ENCODE measurements at regions not wholly inside any gene's neighbourhood (a gene's known extent, or its start where the extent isn't known, plus 50 kb on each side); places are given as distances from the start of the nearest gene placed in this dataset.

DNA sequence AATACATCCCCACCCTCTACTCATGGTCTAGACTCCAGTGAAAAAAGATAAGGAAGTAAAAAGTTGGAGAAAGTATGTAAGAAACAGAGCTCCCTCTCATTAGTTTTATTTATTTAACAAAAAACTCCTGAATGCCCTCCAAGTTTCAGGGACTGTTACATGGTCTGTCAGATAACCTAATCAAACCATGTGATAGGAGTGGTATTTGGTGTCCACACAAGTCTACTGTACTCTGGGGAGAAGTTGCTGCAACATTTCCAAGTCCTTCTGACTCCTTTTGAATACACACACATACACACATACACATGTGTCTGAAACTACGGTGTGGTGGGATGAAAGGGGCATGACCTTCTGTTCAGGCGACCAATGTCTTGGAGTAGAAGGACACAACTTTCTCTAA is 320.0 kb downstream of the ADGRG6 start:
- H3K27me3 Mint-ChIP-seq (ENCODE audit: unreplicated experiment), result peaks cover 21% of the 10 kb centered on the region
- intact Hi-C loops (cut with micrococcal nuclease; ENCODE audit: unreplicated experiment), result no loop called here
- H3K36me3 Mint-ChIP-seq (ENCODE audit: insufficient read depth, unreplicated experiment), result no peaks in the 10 kb centered on the region
- peaks cover 8% of the 10 kb centered on the region for H3K4me1 Mint-ChIP-seq (ENCODE audit: low read depth, unreplicated experiment)
- BruUV-seq (replicated peaks), result no TSS peak
- CTCF ChIA-PET, result no interaction called here
- H3K4me3 Mint-ChIP-seq (ENCODE audit: low read depth, unreplicated experiment), result no peak overlapping the region
- DNase-seq, result no peak
- no peaks in the 10 kb centered on the region for H3K9me3 Mint-ChIP-seq (ENCODE audit: low read depth, unreplicated experiment)
- no peak overlapping the region for H3K27ac Mint-ChIP-seq (ENCODE audit: unreplicated experiment)
- TF ChIP-seq CTCF (IDR thresholded peaks at IDR 0.05; ENCODE audit: unreplicated experiment), result no peak

DNA sequence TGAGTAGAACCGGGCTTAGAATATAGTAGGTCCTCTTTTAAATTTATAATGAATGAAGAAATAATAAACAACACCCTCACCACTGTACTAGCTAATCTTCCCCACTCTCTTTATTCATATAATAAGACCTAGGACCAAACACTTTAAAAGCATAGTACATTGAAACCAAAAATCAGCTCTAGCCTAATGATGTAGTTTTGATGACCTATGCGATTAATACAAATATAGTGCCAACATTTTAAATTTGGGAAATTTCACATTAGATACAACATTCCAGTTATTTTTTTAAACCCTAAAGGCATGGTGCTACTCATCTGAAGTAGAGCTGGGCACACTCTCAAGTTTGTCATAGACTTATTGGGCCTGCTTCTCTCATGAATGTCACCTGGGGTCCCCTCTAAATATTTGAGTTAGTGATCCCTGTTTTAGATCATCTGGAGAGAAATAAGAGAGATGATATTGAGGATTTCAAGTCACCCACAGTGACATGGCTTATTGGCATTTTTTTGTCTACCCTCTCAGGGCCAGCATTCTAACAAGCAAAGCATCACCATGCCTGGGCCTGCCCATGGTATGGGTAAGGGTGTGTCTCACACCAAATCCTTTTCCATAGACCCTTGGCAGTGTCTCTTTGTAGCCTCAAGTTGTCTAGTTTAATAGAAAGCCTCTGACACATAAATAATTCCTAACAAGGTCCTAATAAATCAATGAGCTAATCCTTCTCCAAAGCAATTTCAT is 319.8 kb downstream of the HIVEP2 start:
- Mint-ChIP-seq H3K27me3 (ENCODE audit: unreplicated experiment) (no peaks in the 10 kb centered on the region), H3K27ac (ENCODE audit: unreplicated experiment) (no peak overlapping the region), H3K36me3 (ENCODE audit: insufficient read depth, unreplicated experiment) (no peaks in the 10 kb centered on the region), H3K9me3 (ENCODE audit: low read depth, unreplicated experiment) (no peaks in the 10 kb centered on the region), H3K4me3 (ENCODE audit: low read depth, unreplicated experiment) (no peak overlapping the region), H3K4me1 (ENCODE audit: low read depth, unreplicated experiment) (peaks cover 8% of the 10 kb centered on the region)
- DNase-seq, result no peak
- BruUV-seq (replicated peaks), result no TSS peak
- TF ChIP-seq CTCF (IDR thresholded peaks at IDR 0.05; ENCODE audit: unreplicated experiment), result no peak
- intact Hi-C loops (cut with micrococcal nuclease; ENCODE audit: unreplicated experiment), result no loop called here
- CTCF ChIA-PET, result no interaction called here

GRCh38 chr6:142627474-142627873 is 317.5 kb downstream of the HIVEP2 start:
- no peaks in the 10 kb centered on the region for H3K9me3 Mint-ChIP-seq (ENCODE audit: low read depth, unreplicated experiment)
- no TSS peak for BruUV-seq (replicated peaks)
- H3K4me1 Mint-ChIP-seq (ENCODE audit: low read depth, unreplicated experiment), result no peaks in the 10 kb centered on the region
- intact Hi-C loops (cut with micrococcal nuclease; ENCODE audit: unreplicated experiment), result no loop called here
- CTCF ChIA-PET, result interaction anchor here (0.7 kb wide), 1 partner anchor 32 kb away, joined by 3 read pairs; no protein-coding TSS in a partner anchor
- H3K27me3 Mint-ChIP-seq (ENCODE audit: unreplicated experiment), result no peaks in the 10 kb centered on the region
- H3K4me3 Mint-ChIP-seq (ENCODE audit: low read depth, unreplicated experiment), result no peak overlapping the region
- TF ChIP-seq CTCF (IDR thresholded peaks at IDR 0.05; ENCODE audit: unreplicated experiment), result no peak
- H3K36me3 Mint-ChIP-seq (ENCODE audit: insufficient read depth, unreplicated experiment), result no peaks in the 10 kb centered on the region
- H3K27ac Mint-ChIP-seq (ENCODE audit: unreplicated experiment), result no peak overlapping the region
- no peak for DNase-seq

GRCh38 chr6:142631517-142632385 is 313.2 kb downstream of the HIVEP2 start:
- Mint-ChIP-seq H3K9me3 (ENCODE audit: low read depth, unreplicated experiment) (no peaks in the 10 kb centered on the region), H3K27me3 (ENCODE audit: unreplicated experiment) (no peaks in the 10 kb centered on the region), H3K36me3 (ENCODE audit: insufficient read depth, unreplicated experiment) (no peaks in the 10 kb centered on the region), H3K27ac (ENCODE audit: unreplicated experiment) (no peak overlapping the region), H3K4me3 (ENCODE audit: low read depth, unreplicated experiment) (no peak overlapping the region), H3K4me1 (ENCODE audit: low read depth, unreplicated experiment) (peaks cover 12% of the 10 kb centered on the region)
- no peak for TF ChIP-seq CTCF (IDR thresholded peaks at IDR 0.05; ENCODE audit: unreplicated experiment)
- intact Hi-C loops (cut with micrococcal nuclease; ENCODE audit: unreplicated experiment), result no loop called here
- CTCF ChIA-PET, result no interaction called here
- no peak for DNase-seq
- BruUV-seq (replicated peaks), result no TSS peak

Measured in Calu3 (cell line).